Panc1 (cell line): ENCODE measurements at regions not wholly inside any gene's neighbourhood (a gene's known extent, or its start where the extent isn't known, plus 50 kb on each side); places are given as distances from the start of the nearest gene placed in this dataset.

Experiments used
- ATAC-seq: fragments of 200-7000 bp; cut with Tn5 transposase; 2 replicates; pipeline ENCODE4 v1.9.1; 2020; ENCODE audit warnings: mild to moderate bottlenecking, moderate library complexity
- BruUV-seq: library from RNA; stranded (reverse); fragments of 400-500 nt; replicated peaks from 2 replicates; lab custom pipeline; 2021; lab: Mats Ljungman, UMichigan
- CTCF ChIA-PET: fragments of 300-600 bp; sonication (Branson Sonifier 250); formaldehyde crosslinking; loops from one replicate; lab custom pipeline; 2022; ENCODE audit warnings: antibody characterized with exemption; lab: Charles Lee
- POLR2A ChIA-PET: fragments of 300-600 bp; sonication (Branson Sonifier 250); formaldehyde crosslinking; loops from one replicate; lab custom pipeline; 2022; ENCODE audit warnings: antibody characterized with exemption; lab: Charles Lee
- DNase-seq: peaks from one replicate; pipeline ENCODE4 v3.0.0-alpha.2; 2010; ENCODE audit warnings: low read depth, low spot score
- H3K27ac ChIP-seq: 2 replicates; pipeline ENCODE4 v1.5.1; 2011; ENCODE audit warnings: mild to moderate bottlenecking, low read length, inconsistent platforms
- H3K27me3 ChIP-seq: fragments of 200-500 bp; sonication (Bioruptor generic); 2 replicates; pipeline ENCODE4 v1.6.0; 2014; ENCODE audit warnings: low read length, inconsistent platforms; ENCODE audit not compliant: control insufficient read depth, insufficient read depth
- H3K36me3 ChIP-seq: fragments of 200-500 bp; sonication (Bioruptor generic); 2 replicates; pipeline ENCODE4 v1.5.1; 2014; ENCODE audit warnings: inconsistent platforms, mild to moderate bottlenecking, low read length, moderate library complexity; ENCODE audit not compliant: control insufficient read depth, insufficient read depth
- H3K4me1 ChIP-seq: 2 replicates; pipeline ENCODE4 v1.5.1; 2011; ENCODE audit warnings: inconsistent platforms, mild to moderate bottlenecking, low read length, moderate library complexity; ENCODE audit not compliant: control insufficient read depth, insufficient read depth
- H3K4me3 ChIP-seq, 2 experiments: 2 replicates each; pipeline ENCODE4 v1.5.1; 2011 to 2012; ENCODE audit warnings: low read depth in 2 of 2, low read length in 2 of 2, mild to moderate bottlenecking in 2 of 2, inconsistent platforms in 1 of 2, moderate library complexity in 1 of 2
- H3K9me3 ChIP-seq: fragments of 200-500 bp; sonication (Bioruptor generic); 2 replicates; pipeline ENCODE4 v1.5.1; 2014; ENCODE audit warnings: low read depth, mild to moderate bottlenecking, inconsistent platforms, low read length, moderate library complexity; ENCODE audit not compliant: control insufficient read depth, insufficient read depth
- CTCF ChIP-seq: fragments of 450-650 bp; IDR thresholded peaks from 2 replicates; pipeline ENCODE4 v1.5.1; 2017; ENCODE audit warnings: mild to moderate bottlenecking
- POLR2AphosphoS5 ChIP-seq: IDR thresholded peaks from 2 replicates; pipeline ENCODE4 v1.6.1; 2012; ENCODE audit warnings: mild to moderate bottlenecking, low read depth, low read length, moderate library complexity
- REST ChIP-seq, 2 experiments: IDR thresholded peaks; 2 replicates each; pipeline ENCODE4 v1.6.1; 2011 to 2012; ENCODE audit warnings: low read depth in 2 of 2, control low read depth in 1 of 2, low read length in 1 of 2, mild to moderate bottlenecking in 1 of 2, moderate library complexity in 1 of 2; ENCODE audit not compliant: insufficient read depth in 1 of 2
- SIN3A ChIP-seq: IDR thresholded peaks from 2 replicates; pipeline ENCODE4 v1.6.1; 2012; ENCODE audit warnings: low read depth, mild to moderate bottlenecking, low read length, moderate library complexity, borderline replicate concordance; ENCODE audit not compliant: insufficient read depth
- TCF7L2 ChIP-seq: IDR thresholded peaks from 2 replicates; pipeline ENCODE4 v1.6.1; 2011; ENCODE audit warnings: mild to moderate bottlenecking, low read depth, low read length, inconsistent platforms
- in situ Hi-C: cut with HindIII; loops from 2 replicates; pipeline ENCODE4 v1.10.0; 2016; ENCODE audit warnings: low sequenced_read_pairs, low pct_unique_long_range_greater_than_20kb
- intact Hi-C: fragments of 100-400 bp; cut with micrococcal nuclease; formaldehyde crosslinking; loops from one replicate; pipeline ENCODE4 v1.10.0; 2022; ENCODE audit not compliant: unreplicated experiment

- Histone ChIP-seq H3K4me1 (no peaks in the 10 kb centered on the region), H3K27ac (no peak overlapping the region), H3K4me3 (no peak overlapping the region), H3K9me3 (peaks cover 16% of the 10 kb centered on the region; the same call in 1 of the 2 replicates), H3K36me3 (no peaks in the 10 kb centered on the region), H3K27me3 (no peaks in the 10 kb centered on the region)
- CTCF ChIA-PET: no interaction called here
- POLR2A ChIA-PET: no interaction called here
- in situ Hi-C loops: no loop called here
- intact Hi-C loops: no loop called here
- no peak for DNase-seq
- BruUV-seq: no TSS peak
- TF ChIP-seq CTCF: no peak
- no peak for TF ChIP-seq TCF7L2
- no peak for ATAC-seq
Measured at GRCh38 chr5:33166522-33166921, 274.2 kb upstream of the TARS1 start.

- Histone ChIP-seq H3K36me3 (no peaks in the 10 kb centered on the region), H3K4me3 (no peak overlapping the region), H3K27ac (no peak overlapping the region), H3K9me3 (peaks cover 16% of the 10 kb centered on the region; the same call in 1 of the 2 replicates), H3K27me3 (no peaks in the 10 kb centered on the region), H3K4me1 (no peaks in the 10 kb centered on the region)
- ChIA-PET CTCF (no interaction called here), POLR2A (no interaction called here)
- no peak for ATAC-seq
- TF ChIP-seq REST (IDR thresholded peaks at IDR 0.05; ENCODE audit: insufficient read depth in 1 of 2, low read depth in 2 of 2, low read length in 1 of 2) (no peak), TCF7L2 (no peak), POLR2AphosphoS5 (no peak), CTCF (no peak), SIN3A (no peak)
- DNase-seq: no peak
- BruUV-seq: no TSS peak
- in situ Hi-C loops (no loop called here), intact Hi-C loops (no loop called here)
Measured at GRCh38 chr5:33166948-33167347, 273.8 kb upstream of the TARS1 start.
